Lower lobe of right lung (tissue), 2 donors: ENCODE measurements at regions not wholly inside any gene's neighbourhood (a gene's known extent, or its start where the extent isn't known, plus 50 kb on each side); places are given as distances from the start of the nearest gene placed in this dataset.

Experiments
- ATAC-seq, 2 donors: fragments of 200-7000 bp; cut with Tn5 transposase; one replicate each; pipeline ENCODE4 v1.9.1; 2020 to 2022; ENCODE audit warnings: mild to moderate bottlenecking in 2 of 2, moderate library complexity in 2 of 2
- DNase-seq: peaks from one replicate; pipeline ENCODE4 v3.0.0-alpha.2; 2020
- H3K27ac ChIP-seq: fragments of 200-600 bp; one replicate; pipeline ENCODE4 v1.8.0; 2022
- H3K27me3 ChIP-seq: fragments of 200-600 bp; one replicate; pipeline ENCODE4 v1.8.0; 2022; ENCODE audit warnings: low read depth
- H3K36me3 ChIP-seq: fragments of 200-600 bp; one replicate; pipeline ENCODE4 v1.8.0; 2022; ENCODE audit warnings: mild to moderate bottlenecking
- H3K4me1 ChIP-seq: fragments of 200-600 bp; one replicate; pipeline ENCODE4 v1.8.0; 2022
- H3K4me3 ChIP-seq: fragments of 200-600 bp; one replicate; pipeline ENCODE4 v1.8.0; 2022; ENCODE audit warnings: mild to moderate bottlenecking
- H3K9me3 ChIP-seq: fragments of 200-600 bp; one replicate; pipeline ENCODE4 v1.8.0; 2022
- intact Hi-C: fragments of 100-400 bp; cut with DNase I; formaldehyde crosslinking; loops from one replicate; pipeline ENCODE4 v1.11.0; 2022
- TF ChIP-seq, protein P1 (sequence below): fragments of 200-600 bp; IDR thresholded peaks from one replicate; pipeline ENCODE4 v1.8.0; 2022; ENCODE audit warnings: antibody characterized with exemption, mild to moderate bottlenecking
- donor health status: DM: no; HTN: yes; CAD: no; lungs with severe emphysema.

DNA sequence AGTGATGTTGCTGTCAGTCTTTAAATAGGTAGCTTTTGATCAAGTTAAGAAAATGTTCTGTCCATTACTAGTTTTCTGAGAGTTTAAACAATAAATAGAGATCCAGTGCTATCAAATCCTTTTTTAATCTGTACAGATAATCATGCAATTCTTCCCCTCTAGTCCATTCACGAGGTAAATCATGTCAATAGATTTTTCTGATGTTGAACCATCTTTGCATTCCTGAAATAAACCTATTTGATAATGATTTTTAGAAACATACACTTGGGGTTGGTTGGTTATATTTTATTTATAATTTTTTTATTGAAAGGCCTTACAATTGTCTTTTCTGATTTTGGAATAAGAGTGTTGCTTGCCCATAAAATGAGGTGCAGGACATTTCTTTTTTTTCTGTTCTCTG is 95.0 kb downstream of the FAM53A start:
- H3K36me3 ChIP-seq: no peaks in the 10 kb centered on the region
- H3K27me3 ChIP-seq: no peaks in the 10 kb centered on the region
- peaks cover 18% of the 10 kb centered on the region for H3K9me3 ChIP-seq
- H3K4me1 ChIP-seq: no peaks in the 10 kb centered on the region
- DNase-seq (no peak), ATAC-seq (no peak)
- TF ChIP-seq, protein P1, sequence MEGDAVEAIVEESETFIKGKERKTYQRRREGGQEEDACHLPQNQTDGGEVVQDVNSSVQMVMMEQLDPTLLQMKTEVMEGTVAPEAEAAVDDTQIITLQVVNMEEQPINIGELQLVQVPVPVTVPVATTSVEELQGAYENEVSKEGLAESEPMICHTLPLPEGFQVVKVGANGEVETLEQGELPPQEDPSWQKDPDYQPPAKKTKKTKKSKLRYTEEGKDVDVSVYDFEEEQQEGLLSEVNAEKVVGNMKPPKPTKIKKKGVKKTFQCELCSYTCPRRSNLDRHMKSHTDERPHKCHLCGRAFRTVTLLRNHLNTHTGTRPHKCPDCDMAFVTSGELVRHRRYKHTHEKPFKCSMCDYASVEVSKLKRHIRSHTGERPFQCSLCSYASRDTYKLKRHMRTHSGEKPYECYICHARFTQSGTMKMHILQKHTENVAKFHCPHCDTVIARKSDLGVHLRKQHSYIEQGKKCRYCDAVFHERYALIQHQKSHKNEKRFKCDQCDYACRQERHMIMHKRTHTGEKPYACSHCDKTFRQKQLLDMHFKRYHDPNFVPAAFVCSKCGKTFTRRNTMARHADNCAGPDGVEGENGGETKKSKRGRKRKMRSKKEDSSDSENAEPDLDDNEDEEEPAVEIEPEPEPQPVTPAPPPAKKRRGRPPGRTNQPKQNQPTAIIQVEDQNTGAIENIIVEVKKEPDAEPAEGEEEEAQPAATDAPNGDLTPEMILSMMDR: no peak
- no peak overlapping the region for H3K27ac ChIP-seq
- no peak overlapping the region for H3K4me3 ChIP-seq
- intact Hi-C loops: no loop called here

DNA sequence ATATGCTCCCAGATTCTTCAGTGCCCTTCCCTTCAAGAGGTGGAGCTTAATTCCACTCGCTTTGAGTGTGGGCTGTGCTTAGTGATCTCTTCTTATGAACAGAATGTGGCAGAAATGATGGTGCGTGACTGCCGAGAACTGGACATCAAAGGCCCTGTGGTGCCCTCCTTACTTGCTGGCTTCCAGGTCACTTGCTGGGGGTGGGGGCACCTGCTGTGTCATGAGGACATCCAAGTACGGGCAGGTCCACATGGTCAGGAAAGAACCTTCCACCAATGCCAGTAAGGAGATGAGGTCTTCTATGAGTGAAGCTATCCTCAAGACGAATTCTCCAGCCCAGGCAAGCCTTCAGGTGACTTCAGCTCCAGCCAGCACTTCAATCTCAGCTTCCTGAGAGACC is 95.8 kb downstream of the FAM53A start:
- intact Hi-C loops: no loop called here
- Histone ChIP-seq H3K27me3 (no peaks in the 10 kb centered on the region), H3K4me1 (no peaks in the 10 kb centered on the region), H3K27ac (no peak overlapping the region), H3K4me3 (no peak overlapping the region), H3K36me3 (no peaks in the 10 kb centered on the region), H3K9me3 (peaks cover 18% of the 10 kb centered on the region)
- peak; percentile 24 for DNase-seq
- TF ChIP-seq, protein P1: no peak
- ATAC-seq: no peak

DNA sequence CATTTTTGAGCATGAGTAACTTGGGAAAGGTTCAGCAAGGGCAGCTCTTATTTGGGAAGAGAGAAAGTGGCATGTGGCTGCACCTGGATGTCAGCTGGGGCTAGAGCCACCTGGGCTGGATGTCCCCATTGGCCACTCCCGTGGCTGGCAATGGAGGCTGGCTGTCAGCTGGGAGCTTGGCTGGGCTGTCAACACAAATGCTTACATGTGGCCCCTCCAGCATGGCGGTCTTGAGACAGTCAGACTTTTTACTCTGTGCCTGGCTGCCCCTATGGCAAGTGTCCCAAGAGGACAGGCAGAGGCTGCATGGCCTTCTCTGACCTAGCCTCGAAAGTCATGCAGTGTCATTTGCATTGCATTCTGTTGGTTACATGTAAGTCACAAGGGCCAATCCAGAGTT is 99.6 kb downstream of the FAM53A start:
- intact Hi-C loops: no loop called here
- H3K4me1 ChIP-seq: peaks cover 3% of the 10 kb centered on the region
- no peaks in the 10 kb centered on the region for H3K27me3 ChIP-seq
- TF ChIP-seq, protein P1: no peak
- no peak overlapping the region for H3K27ac ChIP-seq
- no peaks in the 10 kb centered on the region for H3K36me3 ChIP-seq
- ATAC-seq: no peak
- no peak overlapping the region for H3K4me3 ChIP-seq
- H3K9me3 ChIP-seq: peaks cover 6% of the 10 kb centered on the region
- DNase-seq: peak; percentile 28

DNA sequence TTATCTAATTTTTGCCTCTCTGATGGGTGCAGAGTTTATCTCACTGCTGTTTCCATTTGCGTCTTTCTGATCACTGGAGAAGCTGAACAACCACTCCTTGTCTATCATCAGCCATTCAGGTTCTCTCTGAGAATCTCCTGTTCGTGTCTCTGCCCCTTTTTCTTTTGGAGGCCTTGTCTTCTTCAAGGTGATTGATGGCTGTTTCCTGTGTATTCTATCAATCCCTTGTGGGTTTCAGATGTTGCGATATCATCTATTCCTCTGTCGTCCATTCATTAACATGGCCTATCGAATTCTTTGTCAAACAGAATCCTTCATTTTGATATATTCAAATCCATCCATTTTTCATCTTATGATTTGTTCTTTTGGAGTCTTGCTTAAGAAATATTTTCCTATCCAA is 100.3 kb downstream of the FAM53A start:
- DNase-seq (no peak), ATAC-seq (no peak)
- Histone ChIP-seq H3K4me1 (peaks cover 3% of the 10 kb centered on the region), H3K27me3 (no peaks in the 10 kb centered on the region), H3K9me3 (no peaks in the 10 kb centered on the region), H3K4me3 (no peak overlapping the region), H3K27ac (no peak overlapping the region), H3K36me3 (no peaks in the 10 kb centered on the region)
- TF ChIP-seq, protein P1: no peak
- intact Hi-C loops: no loop called here

DNA sequence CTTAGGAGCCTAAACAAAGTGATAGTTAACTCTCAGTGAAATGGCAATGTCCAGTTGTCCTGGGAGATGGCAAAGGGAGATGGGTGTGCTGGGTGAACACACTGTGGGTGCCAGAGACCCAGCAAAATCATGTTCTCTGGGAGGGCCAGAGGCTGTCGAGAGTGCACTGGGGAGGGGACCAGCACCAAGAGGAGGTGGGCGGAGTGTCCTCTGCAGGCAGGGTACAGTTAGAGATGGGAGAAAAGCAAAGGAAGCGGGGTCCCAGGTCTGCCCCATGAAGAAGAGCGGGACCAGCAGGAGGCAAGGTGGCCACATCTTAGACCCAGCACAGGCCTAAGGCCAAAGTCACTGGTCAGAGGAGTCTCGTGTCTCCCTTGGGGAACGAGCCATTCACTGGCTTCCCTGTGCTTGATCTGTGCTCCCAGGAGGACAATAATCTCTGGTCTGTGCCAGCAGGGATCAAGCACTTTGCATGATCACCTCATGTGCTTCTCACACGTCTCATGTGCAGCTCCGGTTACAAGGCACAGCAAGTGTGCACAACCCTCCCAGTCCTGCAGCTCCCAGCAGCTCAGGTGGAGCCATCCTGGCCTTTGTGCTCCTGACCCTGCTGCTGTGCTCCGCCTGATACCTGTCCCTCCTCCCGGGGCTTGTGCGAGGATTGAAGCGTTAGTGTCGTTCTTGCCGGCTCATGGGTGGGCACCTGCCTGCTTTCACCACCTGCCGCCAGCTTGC is 100.9 kb downstream of the FAM53A start:
- H3K27me3 ChIP-seq: no peaks in the 10 kb centered on the region
- ATAC-seq: no peak
- DNase-seq: peak; percentile 35

More for the DNA sequence above, 100.9 kb downstream of the FAM53A start:
- intact Hi-C loops: no loop called here
- H3K4me1 ChIP-seq: peaks cover 3% of the 10 kb centered on the region
- no peak overlapping the region for H3K27ac ChIP-seq
- no peak overlapping the region for H3K4me3 ChIP-seq
- H3K9me3 ChIP-seq: no peaks in the 10 kb centered on the region
- no peaks in the 10 kb centered on the region for H3K36me3 ChIP-seq
- TF ChIP-seq, protein P1: no peak
